ENCODE measurements at regions not wholly inside any gene's neighbourhood (a gene's known extent, or its start where the extent isn't known, plus 50 kb on each side); places are given as distances from the start of the nearest gene placed in this dataset.

DNA sequence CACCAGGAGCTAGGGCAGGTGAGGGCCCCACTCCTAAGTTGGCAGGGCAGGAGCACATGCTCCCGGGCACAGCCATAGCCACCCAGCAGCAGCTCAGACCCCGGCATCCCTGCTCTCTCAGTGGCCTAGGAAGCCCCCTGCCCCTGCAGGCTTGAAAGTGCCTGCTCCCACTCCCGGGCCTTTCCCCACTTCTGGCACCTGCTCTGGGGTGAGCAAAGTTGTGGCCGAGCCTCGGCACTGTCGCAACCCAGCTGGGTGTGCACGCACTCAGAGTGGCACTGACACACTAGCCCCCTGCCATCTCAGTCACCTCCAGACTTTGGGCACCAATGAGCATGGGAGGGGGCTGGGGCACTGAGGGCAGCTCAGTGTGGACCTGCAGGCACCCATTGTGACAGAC, 60.8 kb upstream of the CDKN2AIP start:
- TF ChIP-seq, protein P1, sequence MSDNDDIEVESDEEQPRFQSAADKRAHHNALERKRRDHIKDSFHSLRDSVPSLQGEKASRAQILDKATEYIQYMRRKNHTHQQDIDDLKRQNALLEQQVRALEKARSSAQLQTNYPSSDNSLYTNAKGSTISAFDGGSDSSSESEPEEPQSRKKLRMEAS (IDR thresholded peaks at IDR 0.05): no peak
- TF ChIP-seq, protein P2, sequence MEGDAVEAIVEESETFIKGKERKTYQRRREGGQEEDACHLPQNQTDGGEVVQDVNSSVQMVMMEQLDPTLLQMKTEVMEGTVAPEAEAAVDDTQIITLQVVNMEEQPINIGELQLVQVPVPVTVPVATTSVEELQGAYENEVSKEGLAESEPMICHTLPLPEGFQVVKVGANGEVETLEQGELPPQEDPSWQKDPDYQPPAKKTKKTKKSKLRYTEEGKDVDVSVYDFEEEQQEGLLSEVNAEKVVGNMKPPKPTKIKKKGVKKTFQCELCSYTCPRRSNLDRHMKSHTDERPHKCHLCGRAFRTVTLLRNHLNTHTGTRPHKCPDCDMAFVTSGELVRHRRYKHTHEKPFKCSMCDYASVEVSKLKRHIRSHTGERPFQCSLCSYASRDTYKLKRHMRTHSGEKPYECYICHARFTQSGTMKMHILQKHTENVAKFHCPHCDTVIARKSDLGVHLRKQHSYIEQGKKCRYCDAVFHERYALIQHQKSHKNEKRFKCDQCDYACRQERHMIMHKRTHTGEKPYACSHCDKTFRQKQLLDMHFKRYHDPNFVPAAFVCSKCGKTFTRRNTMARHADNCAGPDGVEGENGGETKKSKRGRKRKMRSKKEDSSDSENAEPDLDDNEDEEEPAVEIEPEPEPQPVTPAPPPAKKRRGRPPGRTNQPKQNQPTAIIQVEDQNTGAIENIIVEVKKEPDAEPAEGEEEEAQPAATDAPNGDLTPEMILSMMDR (CRISPR knock-in tag; IDR thresholded peaks at IDR 0.05): no peak
- TF ChIP-seq MTA3 (CRISPR knock-in tag; IDR thresholded peaks at IDR 0.05): no peak
- TF ChIP-seq CC2D1A (CRISPR knock-in tag; IDR thresholded peaks at IDR 0.05): no peak
- no peak for TF ChIP-seq ZSCAN21 (CRISPR knock-in tag; IDR thresholded peaks at IDR 0.05; ENCODE audit: borderline replicate concordance)
- TF ChIP-seq NAIF1 (CRISPR knock-in tag; IDR thresholded peaks at IDR 0.05; ENCODE audit: borderline replicate concordance): no peak
- TF ChIP-seq, protein P3, sequence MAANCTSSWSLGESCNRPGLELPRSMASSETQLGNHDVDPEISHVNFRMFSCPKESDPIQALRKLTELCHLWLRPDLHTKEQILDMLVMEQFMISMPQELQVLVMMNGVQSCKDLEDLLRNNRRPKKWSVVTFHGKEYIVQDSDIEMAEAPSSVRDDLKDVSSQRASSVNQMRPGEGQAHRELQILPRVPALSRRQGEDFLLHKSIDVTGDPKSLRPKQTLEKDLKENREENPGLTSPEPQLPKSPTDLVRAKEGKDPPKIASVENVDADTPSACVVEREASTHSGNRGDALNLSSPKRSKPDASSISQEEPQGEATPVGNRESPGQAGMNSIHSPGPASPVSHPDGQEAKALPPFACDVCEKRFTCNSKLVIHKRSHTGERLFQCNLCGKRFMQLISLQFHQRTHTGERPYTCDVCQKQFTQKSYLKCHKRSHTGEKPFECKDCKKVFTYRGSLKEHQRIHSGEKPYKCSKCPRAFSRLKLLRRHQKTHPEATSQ (CRISPR knock-in tag; IDR thresholded peaks at IDR 0.05; ENCODE audit: borderline replicate concordance): no peak
- no peak for TF ChIP-seq ZFAT (CRISPR knock-in tag; conservative IDR thresholded peaks at IDR 0.05)
- TF ChIP-seq, protein P4, sequence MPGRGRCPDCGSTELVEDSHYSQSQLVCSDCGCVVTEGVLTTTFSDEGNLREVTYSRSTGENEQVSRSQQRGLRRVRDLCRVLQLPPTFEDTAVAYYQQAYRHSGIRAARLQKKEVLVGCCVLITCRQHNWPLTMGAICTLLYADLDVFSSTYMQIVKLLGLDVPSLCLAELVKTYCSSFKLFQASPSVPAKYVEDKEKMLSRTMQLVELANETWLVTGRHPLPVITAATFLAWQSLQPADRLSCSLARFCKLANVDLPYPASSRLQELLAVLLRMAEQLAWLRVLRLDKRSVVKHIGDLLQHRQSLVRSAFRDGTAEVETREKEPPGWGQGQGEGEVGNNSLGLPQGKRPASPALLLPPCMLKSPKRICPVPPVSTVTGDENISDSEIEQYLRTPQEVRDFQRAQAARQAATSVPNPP (CRISPR knock-in tag; IDR thresholded peaks at IDR 0.05): no peak
- TF ChIP-seq, protein P5, sequence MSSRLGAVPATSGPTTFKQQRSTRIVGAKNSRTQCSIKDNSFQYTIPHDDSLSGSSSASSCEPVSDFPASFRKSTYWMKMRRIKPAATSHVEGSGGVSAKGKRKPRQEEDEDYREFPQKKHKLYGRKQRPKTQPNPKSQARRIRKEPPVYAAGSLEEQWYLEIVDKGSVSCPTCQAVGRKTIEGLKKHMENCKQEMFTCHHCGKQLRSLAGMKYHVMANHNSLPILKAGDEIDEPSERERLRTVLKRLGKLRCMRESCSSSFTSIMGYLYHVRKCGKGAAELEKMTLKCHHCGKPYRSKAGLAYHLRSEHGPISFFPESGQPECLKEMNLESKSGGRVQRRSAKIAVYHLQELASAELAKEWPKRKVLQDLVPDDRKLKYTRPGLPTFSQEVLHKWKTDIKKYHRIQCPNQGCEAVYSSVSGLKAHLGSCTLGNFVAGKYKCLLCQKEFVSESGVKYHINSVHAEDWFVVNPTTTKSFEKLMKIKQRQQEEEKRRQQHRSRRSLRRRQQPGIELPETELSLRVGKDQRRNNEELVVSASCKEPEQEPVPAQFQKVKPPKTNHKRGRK (CRISPR knock-in tag; IDR thresholded peaks at IDR 0.05): no peak
- TF ChIP-seq, protein P6, sequence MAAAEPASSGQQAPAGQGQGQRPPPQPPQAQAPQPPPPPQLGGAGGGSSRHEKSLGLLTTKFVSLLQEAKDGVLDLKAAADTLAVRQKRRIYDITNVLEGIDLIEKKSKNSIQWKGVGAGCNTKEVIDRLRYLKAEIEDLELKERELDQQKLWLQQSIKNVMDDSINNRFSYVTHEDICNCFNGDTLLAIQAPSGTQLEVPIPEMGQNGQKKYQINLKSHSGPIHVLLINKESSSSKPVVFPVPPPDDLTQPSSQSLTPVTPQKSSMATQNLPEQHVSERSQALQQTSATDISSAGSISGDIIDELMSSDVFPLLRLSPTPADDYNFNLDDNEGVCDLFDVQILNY (CRISPR knock-in tag; conservative IDR thresholded peaks at IDR 0.05): no peak
- TF ChIP-seq ATF7 (IDR thresholded peaks at IDR 0.05): no peak
- TF ChIP-seq ATF7 (CRISPR knock-in tag; IDR thresholded peaks at IDR 0.05): no peak

Data from HepG2 (cell line).